Heart right ventricle (tissue), 16 donors: ENCODE measurements at regions not wholly inside any gene's neighbourhood (a gene's known extent, or its start where the extent isn't known, plus 50 kb on each side); places are given as distances from the start of the nearest gene placed in this dataset.

Source experiments
- ATAC-seq, 8 donors: fragments of 200-7000 bp; cut with Tn5 transposase; one replicate each; pipeline ENCODE4 v1.9.1; 2020; ENCODE audit warnings: mild to moderate bottlenecking in 8 of 8, moderate library complexity in 8 of 8, moderate number of reproducible peaks in 1 of 8
- DNase-seq, 2 donors: peaks; one replicate each; pipeline ENCODE4 v3.0.0-alpha.2; 2020
- H3K27ac ChIP-seq, 10 donors: fragments of 200-600 bp; sonication (generic) in 2 of 10; one replicate each; pipeline versions ENCODE4 v1.5.0 to v1.8.0; 2020 to 2022; ENCODE audit warnings: mild to moderate bottlenecking in 3 of 10
- H3K27me3 ChIP-seq, 7 donors: fragments of 200-600 bp; one replicate each; pipeline ENCODE4 v1.8.0; 2021 to 2022; ENCODE audit warnings: mild to moderate bottlenecking in 2 of 7
- H3K36me3 ChIP-seq, 9 donors: fragments of 200-600 bp; sonication (generic) in 1 of 9; one replicate each; pipeline versions ENCODE4 v1.5.0 to v1.8.0; 2020 to 2022; ENCODE audit warnings: mild to moderate bottlenecking in 2 of 9
- H3K4me1 ChIP-seq, 9 donors: fragments of 200-600 bp; sonication (generic) in 1 of 9; one replicate each; pipeline versions ENCODE4 v1.5.0 to v1.8.0; 2020 to 2022; ENCODE audit warnings: mild to moderate bottlenecking in 4 of 9
- H3K4me3 ChIP-seq, 10 donors: fragments of 200-600 bp; sonication (generic) in 2 of 10; one replicate each; pipeline versions ENCODE4 v1.5.0 to v1.8.0; 2020 to 2022; ENCODE audit warnings: mild to moderate bottlenecking in 7 of 10, moderate library complexity in 2 of 10
- H3K9me3 ChIP-seq, 11 donors: fragments of 200-600 bp in 10 of 11; sonication (generic) in 2 of 11; one replicate each; pipeline versions ENCODE4 v1.5.0 to v1.8.0; 2013 to 2022; ENCODE audit warnings: mild to moderate bottlenecking in 2 of 11, control low read depth in 1 of 11, moderate library complexity in 1 of 11
- CTCF ChIP-seq, 9 donors: fragments of 200-600 bp; sonication (generic) in 2 of 9; IDR thresholded peaks; one replicate each; pipeline versions ENCODE4 v1.5.0 to v1.8.0; 2021 to 2022; ENCODE audit warnings: antibody characterized with exemption in 9 of 9, mild to moderate bottlenecking in 5 of 9, moderate library complexity in 1 of 9
- WGBS, 2 donors: extraction: QIAGEN DNeasy Blood & Tissue Kit; methylation state at CpG; one replicate each; pipeline ENCODE4 v1.1.7; 2013; ENCODE audit warnings: inconsistent platforms in 1 of 2; 5-methylcytosine and 5-hydroxymethylcytosine counted together
- intact Hi-C, 10 donors: fragments of 100-400 bp; cut with DNase I; formaldehyde crosslinking; loops; one replicate each; pipeline versions ENCODE4 v1.11.1 to v1.14.2; 2022
- donor health status: Arrhythmogenic right ventricular cardiomyopathy.
- donor health status: ischemic (EF 13 %, LVEDD 7.1; RV severe dilation, severe dysfunction).
- donor health status: healthy with polysubstance abuse.
- donor health status: DM: no; HTN: yes; CAD: no.
- donor health status: DM: no; HTN: no; CAD: no.
- donor health status: ischemic (EF 25% LVEDD 6.9; RV normal size, moderate dysfunction).
- donor health status: ischemic (EF 25% LVEDD 5.7; RV mildly dilated, moderate dysfunction).
- donor health status: healthy.
- donor health status: DM: yes; HTN: yes; CAD: no.
- donor health status: Ischemic cardiomyopathy.
- donor health status: ischemic (EF 35%, LVEDD 5.7; RV mildly dilated, moderate dysfunction).
- donor health status: nonischemic (EF 11% LVEDD 7.7; RV severe dilation, severe dysfunction).
- donor health status: DM: yes; HTN: yes; CAD: no.
- donor health status: PGD.
- donor health status: ischemic (EF 29% LVEDD 5.4; RV normal size, mild dysfunction).
- donor health status: nonischemic (EF 23%, LVEDD 6.1; RV moderate dilation, normal function).

GRCh38 chr4:19054916-19055315 lies 1033.4 kb upstream of the LCORL start:
- no peak for TF ChIP-seq CTCF (IDR thresholded peaks at IDR 0.05)
- Histone ChIP-seq H3K4me3 (no peak overlapping the region), H3K9me3 (peaks cover 0 to 7% (median 0%) of the 10 kb centered on the region in 11 donors), H3K4me1 (no peaks in the 10 kb centered on the region), H3K27ac (no peak overlapping the region), H3K36me3 (no peaks in the 10 kb centered on the region), H3K27me3 (peaks cover 0 to 2% (median 0%) of the 10 kb centered on the region in 7 donors)
- ATAC-seq = no peak
- WGBS, 2 donors = 76 to 77% methylated on average over 1 of the region's 1 CpG
- DNase-seq = no peak
- intact Hi-C loops = no loop called here

GRCh38 chr4:19051831-19052230 lies 1030.3 kb upstream of the LCORL start:
- 40 to 50% methylated on average over 5 of the region's 5 CpGs for WGBS, 2 donors
- H3K9me3 ChIP-seq = no peaks in the 10 kb centered on the region
- ATAC-seq = no peak
- H3K27me3 ChIP-seq = no peaks in the 10 kb centered on the region
- H3K27ac ChIP-seq = no peak overlapping the region
- no peak for DNase-seq
- H3K4me1 ChIP-seq = no peaks in the 10 kb centered on the region
- no peak overlapping the region for H3K4me3 ChIP-seq
- H3K36me3 ChIP-seq = no peaks in the 10 kb centered on the region
- no peak for TF ChIP-seq CTCF (IDR thresholded peaks at IDR 0.05)
- intact Hi-C loops = no loop called here

- intact Hi-C loops = no loop called here
- H3K4me3 ChIP-seq = no peak overlapping the region
- no peak overlapping the region for H3K27ac ChIP-seq
- no peak for TF ChIP-seq CTCF (IDR thresholded peaks at IDR 0.05)
- no peaks in the 10 kb centered on the region for H3K27me3 ChIP-seq
- no peaks in the 10 kb centered on the region for H3K4me1 ChIP-seq
- no peaks in the 10 kb centered on the region for H3K9me3 ChIP-seq
- WGBS, 2 donors = 69 to 77% methylated on average over 2 of the region's 2 CpGs
- no peak for DNase-seq
- H3K36me3 ChIP-seq = no peaks in the 10 kb centered on the region
- no peak for ATAC-seq
These were observed 1025.8 kb upstream of the LCORL start for GRCh38 chr4:19047279-19047880.

GRCh38 chr4:19039816-19040215 lies 1018.3 kb upstream of the LCORL start:
- intact Hi-C loops = no loop called here
- WGBS, 2 donors = 82 to 86% methylated on average over 3 of the region's 3 CpGs
- Histone ChIP-seq H3K9me3 (peaks cover 0 to 9% (median 0%) of the 10 kb centered on the region in 11 donors), H3K36me3 (no peaks in the 10 kb centered on the region), H3K27me3 (no peaks in the 10 kb centered on the region), H3K4me1 (no peaks in the 10 kb centered on the region), H3K4me3 (no peak overlapping the region), H3K27ac (no peak overlapping the region)
- no peak for DNase-seq
- no peak for ATAC-seq
- TF ChIP-seq CTCF (IDR thresholded peaks at IDR 0.05) = no peak
